GM18907 (cell line): ENCODE measurements at regions not wholly inside any gene's neighbourhood (a gene's known extent, or its start where the extent isn't known, plus 50 kb on each side); places are given as distances from the start of the nearest gene placed in this dataset.

ENCODE experiments used
- ATAC-seq: cut with Tn5 transposase; IDR thresholded peaks from one replicate; pipeline ENCODE4 v1.9.1; 2021; ENCODE audit warnings: mild to moderate bottlenecking, moderate library complexity; ENCODE audit not compliant: unreplicated experiment

- no peak for ATAC-seq
These were observed 885.7 kb upstream of the KLHL29 start for GRCh38 chr2:22499082-22499839.

- ATAC-seq = no peak
These were observed 884.4 kb upstream of the KLHL29 start for GRCh38 chr2:22500555-22500935.

GRCh38 chr2:22501851-22502250 lies 883.1 kb upstream of the KLHL29 start:
- no peak for ATAC-seq

GRCh38 chr2:22513563-22513962 lies 871.4 kb upstream of the KLHL29 start:
- ATAC-seq = no peak

GRCh38 chr2:22517141-22517540 lies 867.8 kb upstream of the KLHL29 start:
- no peak for ATAC-seq

GRCh38 chr2:22518641-22519040 lies 866.3 kb upstream of the KLHL29 start:
- ATAC-seq = no peak

- no peak for ATAC-seq
These were observed 864.4 kb upstream of the KLHL29 start for GRCh38 chr2:22520369-22521288.

- no peak for ATAC-seq
These were observed 863.4 kb upstream of the KLHL29 start for GRCh38 chr2:22521620-22522019.

GRCh38 chr2:22525681-22526080 lies 859.3 kb upstream of the KLHL29 start:
- no peak for ATAC-seq

GRCh38 chr2:22530131-22530530 lies 854.8 kb upstream of the KLHL29 start:
- no peak for ATAC-seq

- ATAC-seq = no peak
These were observed 848.8 kb upstream of the KLHL29 start for GRCh38 chr2:22536133-22536532.

GRCh38 chr2:22554453-22554852 lies 830.5 kb upstream of the KLHL29 start:
- ATAC-seq = no peak

GRCh38 chr2:22557406-22557805 lies 827.6 kb upstream of the KLHL29 start:
- ATAC-seq = no peak

- no peak for ATAC-seq
These were observed 825.0 kb upstream of the KLHL29 start for GRCh38 chr2:22560021-22560420.

- ATAC-seq = no peak
These were observed 805.6 kb upstream of the KLHL29 start for GRCh38 chr2:22579341-22579740.

GRCh38 chr2:22582107-22582506 lies 802.9 kb upstream of the KLHL29 start:
- no peak for ATAC-seq

GRCh38 chr2:22596306-22596705 lies 788.7 kb upstream of the KLHL29 start:
- no peak for ATAC-seq

- ATAC-seq = no peak
These were observed 784.8 kb upstream of the KLHL29 start for GRCh38 chr2:22600156-22600555.

GRCh38 chr2:22600999-22601398 lies 784.0 kb upstream of the KLHL29 start:
- no peak for ATAC-seq

GRCh38 chr2:22604136-22604535 lies 780.8 kb upstream of the KLHL29 start:
- ATAC-seq = no peak

GRCh38 chr2:22616031-22616430 lies 768.9 kb upstream of the KLHL29 start:
- no peak for ATAC-seq

GRCh38 chr2:22623620-22624019 lies 761.4 kb upstream of the KLHL29 start:
- no peak for ATAC-seq
